ENCODE measurements at regions not wholly inside any gene's neighbourhood (a gene's known extent, or its start where the extent isn't known, plus 50 kb on each side); places are given as distances from the start of the nearest gene placed in this dataset.

GRCh38 chr1:67537667-67538018, 107.4 kb upstream of the SERBP1 start:
- DNase-seq (ENCODE audit: low read depth), result no peak
- no peak for TF ChIP-seq CTCF (IDR thresholded peaks at IDR 0.05; ENCODE audit: control insufficient read depth, insufficient read depth, low read depth, low read length, missing control alignments)
- H3K4me3 ChIP-seq (ENCODE audit: control insufficient read depth, low read depth, low read length), result no peak overlapping the region

DNA sequence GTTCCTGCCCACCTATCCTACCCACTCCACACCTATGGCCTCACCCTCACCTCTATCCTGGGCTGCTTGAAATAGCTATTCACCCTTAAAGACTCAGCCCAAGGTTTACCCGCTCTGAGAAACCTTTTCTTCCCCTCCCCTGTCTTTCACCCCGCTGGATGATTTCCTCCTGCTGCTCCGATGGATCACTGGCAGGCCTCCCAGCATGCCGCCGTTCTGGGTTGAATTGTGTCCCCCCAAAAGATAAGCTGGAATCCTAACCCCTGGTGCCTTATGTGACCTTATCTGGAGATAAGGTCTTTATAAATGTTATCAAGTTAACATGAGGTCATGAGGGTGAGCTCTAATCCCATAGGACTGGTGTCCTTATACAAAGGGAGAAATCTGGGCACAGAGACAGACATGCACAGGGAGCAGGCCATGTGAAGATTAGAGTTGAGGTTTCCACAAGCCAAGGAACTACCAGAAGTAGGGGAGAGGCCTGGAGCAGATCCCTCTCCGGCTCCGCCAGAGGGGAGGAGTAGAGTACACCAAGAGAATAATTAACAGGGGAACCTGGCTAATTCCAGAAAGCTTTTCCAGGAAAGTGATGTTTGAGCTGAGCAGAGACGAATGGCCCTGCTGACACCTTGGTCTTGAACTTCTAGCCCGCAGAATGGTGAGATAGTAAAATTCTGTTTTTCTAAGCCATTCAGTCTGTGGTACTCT, 110.0 kb upstream of the SERBP1 start:
- no peak overlapping the region for H3K4me3 ChIP-seq (ENCODE audit: control insufficient read depth, low read depth, low read length)
- DNase-seq (ENCODE audit: low read depth), result no peak
- no peak for TF ChIP-seq CTCF (IDR thresholded peaks at IDR 0.05; ENCODE audit: control insufficient read depth, insufficient read depth, low read depth, low read length, missing control alignments)

DNA sequence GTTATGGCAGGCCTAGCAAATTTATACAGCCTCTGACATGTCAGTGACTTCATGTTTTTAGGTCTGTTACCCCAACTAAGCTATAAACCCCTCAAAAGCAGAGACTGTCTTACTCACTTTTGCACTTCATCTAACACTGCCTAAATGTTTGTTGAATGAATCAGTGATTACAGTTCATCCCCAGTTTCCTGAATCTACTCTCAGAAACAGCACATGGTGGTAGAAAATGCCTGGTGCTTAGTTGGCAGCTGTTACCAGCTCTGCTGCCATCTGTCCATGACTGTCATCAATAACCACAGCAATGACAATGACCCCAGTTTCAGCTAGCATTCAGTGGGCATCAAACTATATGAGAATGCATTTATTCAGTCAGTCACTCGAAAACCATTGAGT, 110.5 kb upstream of the SERBP1 start:
- no peak for DNase-seq (ENCODE audit: low read depth)
- no peak overlapping the region for H3K4me3 ChIP-seq (ENCODE audit: control insufficient read depth, low read depth, low read length)
- no peak for TF ChIP-seq CTCF (IDR thresholded peaks at IDR 0.05; ENCODE audit: control insufficient read depth, insufficient read depth, low read depth, low read length, missing control alignments)

DNA sequence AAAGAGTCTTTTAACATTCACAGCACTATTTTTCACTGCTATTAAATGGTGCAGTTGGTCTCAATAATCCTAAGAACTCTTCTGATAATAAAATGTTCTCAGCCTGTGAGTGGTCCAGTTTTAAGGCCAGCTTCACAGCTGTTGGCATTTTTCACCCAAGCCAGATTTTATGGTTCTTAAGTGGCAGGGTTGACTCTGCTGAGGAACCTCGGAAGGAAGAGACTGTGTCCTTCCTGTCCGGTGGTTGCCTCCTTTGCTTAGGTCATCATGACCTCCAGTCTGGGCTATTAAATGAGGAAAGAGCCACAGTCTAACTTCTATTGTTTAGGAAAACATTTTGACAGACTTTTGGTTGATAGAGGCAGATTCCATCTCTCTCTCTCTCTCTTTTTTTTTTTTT, 112.5 kb upstream of the SERBP1 start:
- no peak overlapping the region for H3K4me3 ChIP-seq (ENCODE audit: control insufficient read depth, low read depth, low read length)
- TF ChIP-seq CTCF (IDR thresholded peaks at IDR 0.05; ENCODE audit: control insufficient read depth, insufficient read depth, low read depth, low read length, missing control alignments), result no peak
- no peak for DNase-seq (ENCODE audit: low read depth)

DNA sequence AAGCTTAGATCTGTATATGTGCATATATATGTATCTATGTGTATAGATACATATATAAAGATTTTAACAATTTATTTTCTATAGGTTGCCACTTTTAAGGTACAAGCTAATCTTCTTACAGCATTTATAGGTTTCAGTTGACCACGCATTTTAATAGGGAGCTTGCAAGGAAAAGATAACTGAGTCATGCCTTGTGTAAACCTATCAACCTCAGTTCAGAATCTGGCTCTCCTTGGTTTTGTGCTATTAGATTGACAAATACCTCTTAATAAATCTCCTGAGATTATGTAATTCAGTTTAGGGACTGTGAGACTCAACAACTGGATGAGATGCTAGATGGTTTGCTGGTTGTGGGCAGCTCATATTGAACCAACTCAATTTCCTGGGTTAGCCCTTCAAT, 114.7 kb upstream of the SERBP1 start:
- no peak for TF ChIP-seq CTCF (IDR thresholded peaks at IDR 0.05; ENCODE audit: control insufficient read depth, insufficient read depth, low read depth, low read length, missing control alignments)
- no peak overlapping the region for H3K4me3 ChIP-seq (ENCODE audit: control insufficient read depth, low read depth, low read length)
- DNase-seq (ENCODE audit: low read depth), result no peak

DNA sequence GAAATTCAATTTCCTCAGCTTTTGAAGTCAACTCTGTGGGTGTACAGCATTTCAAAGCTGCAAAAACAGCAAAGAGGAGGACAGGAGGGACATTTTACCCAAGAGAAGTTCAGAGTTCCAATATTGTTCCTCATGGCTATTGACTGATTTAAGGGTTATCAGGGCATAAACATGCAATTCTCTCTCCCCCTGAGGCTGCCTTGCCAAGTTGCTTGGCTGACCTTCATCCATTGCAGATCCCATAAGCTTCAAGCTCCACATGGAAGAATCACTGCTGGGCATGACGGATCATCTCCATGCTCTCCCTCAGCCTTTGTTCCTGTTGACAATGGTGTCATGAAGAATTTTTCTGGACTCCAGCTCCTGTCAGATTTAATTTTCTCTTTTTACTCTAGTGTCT, 115.2 kb upstream of the SERBP1 start:
- DNase-seq (ENCODE audit: low read depth), result no peak
- no peak overlapping the region for H3K4me3 ChIP-seq (ENCODE audit: control insufficient read depth, low read depth, low read length)
- TF ChIP-seq CTCF (IDR thresholded peaks at IDR 0.05; ENCODE audit: control insufficient read depth, insufficient read depth, low read depth, low read length, missing control alignments), result no peak

- no peak for DNase-seq (ENCODE audit: low read depth)
- H3K4me3 ChIP-seq (ENCODE audit: control insufficient read depth, low read depth, low read length), result no peak overlapping the region
- no peak for TF ChIP-seq CTCF (IDR thresholded peaks at IDR 0.05; ENCODE audit: control insufficient read depth, insufficient read depth, low read depth, low read length, missing control alignments)
These were observed 121.2 kb upstream of the SERBP1 start for GRCh38 chr1:67551375-67551774.

All from AG09309 (cell line).